ENCODE measurements at regions not wholly inside any gene's neighbourhood (a gene's known extent, or its start where the extent isn't known, plus 50 kb on each side); places are given as distances from the start of the nearest gene placed in this dataset.
A peak's percentile ranks its signal among the peaks of the same experiment; 100 is the strongest.

- Histone ChIP-seq H3K4me1 (peaks cover 3 to 5% (median 5%) of the 10 kb centered on the region in 3 donors), H3K9me3 (no peaks in the 10 kb centered on the region), H3K36me3 (no peaks in the 10 kb centered on the region), H3K27ac (no peak overlapping the region), H3K4me3 (no peak overlapping the region), H3K27me3 (no peaks in the 10 kb centered on the region)
- WGBS, 2 donors, result 77 to 78% methylated on average over 7 of the region's 7 CpGs
- TF ChIP-seq, protein P1, sequence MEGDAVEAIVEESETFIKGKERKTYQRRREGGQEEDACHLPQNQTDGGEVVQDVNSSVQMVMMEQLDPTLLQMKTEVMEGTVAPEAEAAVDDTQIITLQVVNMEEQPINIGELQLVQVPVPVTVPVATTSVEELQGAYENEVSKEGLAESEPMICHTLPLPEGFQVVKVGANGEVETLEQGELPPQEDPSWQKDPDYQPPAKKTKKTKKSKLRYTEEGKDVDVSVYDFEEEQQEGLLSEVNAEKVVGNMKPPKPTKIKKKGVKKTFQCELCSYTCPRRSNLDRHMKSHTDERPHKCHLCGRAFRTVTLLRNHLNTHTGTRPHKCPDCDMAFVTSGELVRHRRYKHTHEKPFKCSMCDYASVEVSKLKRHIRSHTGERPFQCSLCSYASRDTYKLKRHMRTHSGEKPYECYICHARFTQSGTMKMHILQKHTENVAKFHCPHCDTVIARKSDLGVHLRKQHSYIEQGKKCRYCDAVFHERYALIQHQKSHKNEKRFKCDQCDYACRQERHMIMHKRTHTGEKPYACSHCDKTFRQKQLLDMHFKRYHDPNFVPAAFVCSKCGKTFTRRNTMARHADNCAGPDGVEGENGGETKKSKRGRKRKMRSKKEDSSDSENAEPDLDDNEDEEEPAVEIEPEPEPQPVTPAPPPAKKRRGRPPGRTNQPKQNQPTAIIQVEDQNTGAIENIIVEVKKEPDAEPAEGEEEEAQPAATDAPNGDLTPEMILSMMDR (IDR thresholded peaks at IDR 0.05), result no peak
- DNase-seq, result no peak
- FAIRE-seq, result no peak
- no peak for ATAC-seq
- intact Hi-C loops (cut with DNase I), result no loop called here
Observed at GRCh38 chr13:34620074-34620850, 321.8 kb upstream of the NBEA start.

DNA sequence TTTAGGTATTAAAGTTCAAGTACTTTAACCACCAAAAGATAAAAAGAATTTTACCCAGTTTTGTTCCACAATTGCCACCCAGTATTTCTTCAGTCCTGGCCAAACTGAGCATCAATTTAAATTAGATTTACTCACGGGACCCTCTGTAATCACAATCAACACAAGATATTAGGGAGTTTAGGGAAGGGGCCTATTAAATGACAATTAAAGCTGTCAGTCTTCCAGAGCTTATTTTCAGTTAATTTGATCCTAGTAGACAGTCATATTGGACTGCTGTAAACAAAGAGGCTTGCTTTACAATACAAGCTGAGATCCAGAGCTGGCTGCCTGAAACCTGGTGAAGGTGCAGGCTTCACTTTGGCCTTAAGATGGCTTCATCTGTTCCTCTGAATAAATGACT, 321.2 kb upstream of the NBEA start:
- no peak overlapping the region for H3K4me3 ChIP-seq
- intact Hi-C loops (cut with DNase I), result no loop called here
- no peak overlapping the region for H3K27ac ChIP-seq
- ATAC-seq (no peak), DNase-seq (no peak), FAIRE-seq (no peak)
- H3K4me1 ChIP-seq, result peaks cover 3 to 5% (median 5%) of the 10 kb centered on the region in 3 donors
- WGBS, 2 donors, result 83 to 86% methylated on average over 1 of the region's 1 CpG
- no peaks in the 10 kb centered on the region for H3K9me3 ChIP-seq
- no peaks in the 10 kb centered on the region for H3K27me3 ChIP-seq
- TF ChIP-seq, protein P1 (IDR thresholded peaks at IDR 0.05), result no peak
- no peaks in the 10 kb centered on the region for H3K36me3 ChIP-seq

GRCh38 chr13:34623331-34623730, 318.7 kb upstream of the NBEA start:
- intact Hi-C loops (cut with DNase I), result no loop called here
- TF ChIP-seq, protein P1 (IDR thresholded peaks at IDR 0.05), result no peak
- ATAC-seq (no peak), DNase-seq (peak in 1 of 6 donors; percentile 27), FAIRE-seq (no peak)
- Histone ChIP-seq H3K27me3 (no peaks in the 10 kb centered on the region), H3K27ac (no peak overlapping the region), H3K4me3 (no peak overlapping the region), H3K36me3 (no peaks in the 10 kb centered on the region), H3K9me3 (no peaks in the 10 kb centered on the region), H3K4me1 (peaks cover 0 to 10% (median 5%) of the 10 kb centered on the region in 3 donors)
- 88 to 92% methylated on average over 3 to 4 of the region's 4 CpGs for WGBS, 2 donors

GRCh38 chr13:34627509-34628208, 314.4 kb upstream of the NBEA start:
- peak in 3 of 4 donors; percentile 30 to 63 (median 34) for ATAC-seq
- Histone ChIP-seq H3K36me3 (no peaks in the 10 kb centered on the region), H3K4me3 (no peak overlapping the region), H3K27me3 (no peaks in the 10 kb centered on the region), H3K4me1 (peaks cover 0 to 5% (median 0%) of the 10 kb centered on the region in 3 donors), H3K27ac (no peak overlapping the region), H3K9me3 (no peaks in the 10 kb centered on the region)
- no peak for DNase-seq
- intact Hi-C loops (cut with DNase I), result no loop called here
- 20 to 22% methylated on average over 9 of the region's 9 CpGs for WGBS, 2 donors
- no peak for FAIRE-seq
- TF ChIP-seq, protein P1 (IDR thresholded peaks at IDR 0.05), result no peak

Measured in pancreas (tissue), 10 donors.